BLaER1 (cell line): ENCODE measurements at regions not wholly inside any gene's neighbourhood (a gene's known extent, or its start where the extent isn't known, plus 50 kb on each side); places are given as distances from the start of the nearest gene placed in this dataset.

Experiments used
- H3K27ac ChIP-seq: shearing (Covaris generic); formaldehyde crosslinking; 2 replicates; pipeline ENCODE4 v1.8.1; 2022
- H3K27me3 ChIP-seq: shearing (Covaris generic); formaldehyde crosslinking; 2 replicates; pipeline ENCODE4 v1.8.1; 2022
- H3K36me3 ChIP-seq: shearing (Covaris generic); formaldehyde crosslinking; 2 replicates; pipeline ENCODE4 v1.8.1; 2022
- H3K4me1 ChIP-seq: shearing (Covaris generic); formaldehyde crosslinking; 2 replicates; pipeline ENCODE4 v1.8.1; 2022
- H3K4me2 ChIP-seq: shearing (Covaris generic); formaldehyde crosslinking; 2 replicates; pipeline ENCODE4 v1.8.1; 2022
- H3K4me3 ChIP-seq: shearing (Covaris generic); formaldehyde crosslinking; 2 replicates; pipeline ENCODE4 v1.8.1; 2022
- H3K9ac ChIP-seq: shearing (Covaris generic); formaldehyde crosslinking; 2 replicates; pipeline ENCODE4 v1.8.1; 2022
- H3K9me3 ChIP-seq: shearing (Covaris generic); formaldehyde crosslinking; 2 replicates; pipeline ENCODE4 v1.8.1; 2022
- H4K20me1 ChIP-seq: shearing (Covaris generic); formaldehyde crosslinking; 2 replicates; pipeline ENCODE4 v1.8.1; 2022
- Cebpa-rat ChIP-seq: shearing (Covaris generic); IDR thresholded peaks from 2 replicates; pipeline ENCODE4 v1.8.1; 2022

DNA sequence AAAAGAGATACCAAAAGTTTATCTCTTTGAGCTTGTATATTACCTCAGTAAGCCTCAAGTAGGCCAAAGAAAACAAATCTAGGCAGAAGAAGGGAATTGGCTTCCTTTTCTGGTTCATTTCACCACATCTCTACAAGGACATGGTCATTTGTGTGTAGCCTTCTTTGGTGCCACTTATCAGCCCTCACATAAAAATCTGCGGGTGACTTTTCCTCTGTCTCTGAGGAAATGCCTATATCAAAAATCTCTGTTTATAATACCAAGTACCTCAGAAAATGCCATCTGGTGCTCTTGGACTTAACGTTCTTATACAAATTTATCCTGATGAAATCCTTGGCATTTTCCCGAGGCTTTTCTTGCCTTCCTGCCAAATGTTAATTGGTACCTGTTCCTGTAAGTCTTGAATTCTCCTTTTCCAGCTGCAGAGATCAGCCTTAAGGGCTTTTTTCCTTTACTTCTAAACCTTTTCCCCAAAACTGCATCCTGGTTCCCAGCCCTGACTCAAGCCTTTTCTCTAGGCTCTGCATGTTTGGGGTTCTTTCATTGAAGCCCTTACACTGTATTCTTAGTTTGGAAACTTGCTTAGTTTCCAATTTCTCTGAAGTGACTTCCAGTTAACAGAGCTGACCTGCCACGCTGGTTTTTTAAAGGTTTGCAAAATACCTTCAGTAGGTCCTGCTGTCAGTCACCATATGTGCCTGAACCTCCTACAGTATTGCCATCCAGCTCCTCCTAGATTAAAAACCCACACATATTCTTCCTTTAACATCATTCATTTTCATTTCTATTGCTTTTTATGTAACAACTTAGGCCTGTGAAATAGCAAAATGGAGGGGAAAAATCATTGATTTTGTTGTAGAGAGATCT is 191.2 kb upstream of the PREP start:
- Histone ChIP-seq H3K36me3 (no peaks in the 10 kb centered on the region), H3K9me3 (peaks cover 6% of the 10 kb centered on the region), H3K27me3 (no peaks in the 10 kb centered on the region), H3K27ac (no peak overlapping the region), H3K4me1 (peaks cover under 1% of the 10 kb centered on the region; the same call in 1 of the 2 replicates), H3K9ac (no peak overlapping the region), H3K4me2 (no peak overlapping the region), H4K20me1 (no peaks in the 10 kb centered on the region), H3K4me3 (no peak overlapping the region)
- TF ChIP-seq Cebpa-rat, result no peak

DNA sequence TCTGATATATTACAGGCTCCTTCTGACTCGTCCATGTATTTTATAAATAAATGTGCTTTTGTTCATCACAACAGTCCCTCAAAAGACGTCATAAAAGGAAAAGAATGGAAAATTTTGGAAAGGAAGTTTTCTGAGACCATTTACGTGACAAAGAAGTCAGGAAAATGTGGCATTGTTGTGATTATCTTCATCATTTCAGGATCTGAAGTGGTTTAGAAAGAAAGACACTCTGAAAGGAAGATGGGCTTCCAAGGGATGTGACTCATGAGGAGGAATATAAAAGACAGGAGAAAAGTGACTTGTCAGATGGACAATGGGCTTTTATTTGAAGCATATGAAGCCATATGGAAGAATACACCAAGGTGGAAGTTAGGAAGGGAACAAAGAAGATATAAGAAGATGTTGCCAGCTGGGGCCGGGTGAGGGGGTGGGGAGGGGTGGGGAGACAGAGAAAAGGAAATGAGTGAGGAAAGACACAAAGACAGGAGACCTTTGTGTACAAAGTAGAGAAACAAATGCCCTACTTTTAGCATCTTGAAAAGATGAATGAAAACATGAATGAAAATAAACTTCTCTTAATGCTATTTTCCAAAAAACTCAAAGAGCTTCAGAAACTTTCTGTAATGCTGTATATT is 190.3 kb upstream of the PREP start:
- Histone ChIP-seq H3K27ac (no peak overlapping the region), H3K9ac (no peak overlapping the region), H3K4me1 (peaks cover 9% of the 10 kb centered on the region), H3K9me3 (peaks cover 3% of the 10 kb centered on the region), H3K4me3 (no peak overlapping the region), H3K4me2 (no peak overlapping the region), H4K20me1 (no peaks in the 10 kb centered on the region), H3K36me3 (no peaks in the 10 kb centered on the region), H3K27me3 (no peaks in the 10 kb centered on the region)
- TF ChIP-seq Cebpa-rat, result no peak

DNA sequence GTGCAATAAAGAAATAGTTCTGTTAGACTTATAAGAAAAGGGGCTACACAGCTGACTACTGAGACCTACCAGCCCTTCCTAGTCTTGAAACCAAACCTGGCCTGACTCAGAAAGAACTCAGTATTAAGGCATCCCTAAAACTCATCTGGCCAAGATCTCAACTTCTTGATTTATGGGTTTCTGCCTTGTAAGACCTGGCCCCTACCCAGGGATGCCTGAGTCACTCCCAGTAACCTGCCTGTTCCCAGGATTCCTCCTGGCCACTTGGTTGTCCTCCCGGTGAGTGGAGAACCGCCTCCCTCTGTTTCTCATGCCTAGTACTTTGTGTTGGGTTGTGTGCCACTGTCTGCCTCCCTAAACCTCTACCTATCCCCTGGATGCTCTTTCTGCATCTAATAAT is 189.4 kb upstream of the PREP start:
- H3K4me2 ChIP-seq, result no peak overlapping the region
- H3K27ac ChIP-seq, result no peak overlapping the region
- H3K27me3 ChIP-seq, result no peaks in the 10 kb centered on the region
- no peak overlapping the region for H3K9ac ChIP-seq
- no peaks in the 10 kb centered on the region for H3K36me3 ChIP-seq
- TF ChIP-seq Cebpa-rat, result no peak
- no peaks in the 10 kb centered on the region for H4K20me1 ChIP-seq
- no peak overlapping the region for H3K4me3 ChIP-seq
- peaks cover 17% of the 10 kb centered on the region for H3K4me1 ChIP-seq
- no peaks in the 10 kb centered on the region for H3K9me3 ChIP-seq

DNA sequence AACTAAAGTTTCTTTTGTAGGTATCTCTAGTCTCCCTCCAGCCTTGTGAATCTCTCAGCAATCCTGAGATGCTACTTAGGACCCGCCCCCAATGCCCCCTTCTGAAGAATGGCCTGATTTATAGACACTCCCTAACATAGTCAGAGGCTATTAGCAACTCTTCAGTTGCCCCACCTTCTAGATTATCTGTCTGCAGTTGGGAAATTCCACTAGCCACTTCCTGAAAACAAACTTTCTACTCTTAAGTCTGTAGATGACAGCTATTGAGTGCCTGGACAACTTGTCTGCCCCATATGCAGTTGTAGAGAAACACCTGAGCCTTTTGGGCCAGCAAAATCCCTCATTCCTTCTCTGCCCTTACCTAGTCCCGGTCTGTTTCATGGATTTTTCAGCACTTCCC is 188.2 kb upstream of the PREP start:
- H3K9me3 ChIP-seq, result no peaks in the 10 kb centered on the region
- H3K4me3 ChIP-seq, result no peak overlapping the region
- no peaks in the 10 kb centered on the region for H3K36me3 ChIP-seq
- H3K4me1 ChIP-seq, result peaks cover 20% of the 10 kb centered on the region
- no peaks in the 10 kb centered on the region for H3K27me3 ChIP-seq
- no peak overlapping the region for H3K4me2 ChIP-seq
- no peak for TF ChIP-seq Cebpa-rat
- H4K20me1 ChIP-seq, result no peaks in the 10 kb centered on the region
- no peak overlapping the region for H3K27ac ChIP-seq
- no peak overlapping the region for H3K9ac ChIP-seq

DNA sequence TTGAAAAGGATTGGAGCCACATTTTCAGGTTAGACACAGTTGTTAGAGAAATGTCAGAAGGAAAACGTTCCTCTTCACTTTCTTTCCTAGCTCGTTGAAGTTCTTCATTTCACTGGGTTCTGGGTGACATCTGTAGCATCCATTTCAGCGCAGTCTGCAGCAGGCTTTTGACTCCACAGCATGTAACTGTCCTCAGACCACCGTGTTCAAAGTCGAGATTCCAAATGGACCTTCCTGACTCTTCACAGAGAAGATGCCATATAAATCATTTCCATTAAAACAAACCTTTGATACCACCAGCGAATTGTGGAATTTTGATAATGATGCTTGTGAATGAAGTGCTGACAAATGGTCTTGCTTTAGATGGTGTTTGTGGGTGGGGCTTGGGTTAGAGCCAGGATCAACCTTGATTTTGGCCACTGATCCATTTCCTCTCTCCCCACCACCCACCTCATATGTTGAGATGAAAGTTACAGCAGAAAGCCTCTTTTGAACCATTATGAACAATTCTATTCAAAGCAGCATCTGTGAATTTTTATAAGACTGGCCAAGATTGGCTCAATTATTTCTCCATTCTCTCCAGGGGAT is 185.3 kb upstream of the PREP start:
- Histone ChIP-seq H3K27me3 (no peaks in the 10 kb centered on the region), H4K20me1 (no peaks in the 10 kb centered on the region), H3K4me1 (peaks cover 20% of the 10 kb centered on the region), H3K36me3 (no peaks in the 10 kb centered on the region), H3K4me3 (peak overlapping the region; percentile 49; the same call in 1 of the 2 replicates), H3K4me2 (peak overlapping the region; percentile 78), H3K9ac (no peak overlapping the region), H3K9me3 (no peaks in the 10 kb centered on the region), H3K27ac (peak overlapping the region; percentile 19; the same call in 1 of the 2 replicates)
- no peak for TF ChIP-seq Cebpa-rat

DNA sequence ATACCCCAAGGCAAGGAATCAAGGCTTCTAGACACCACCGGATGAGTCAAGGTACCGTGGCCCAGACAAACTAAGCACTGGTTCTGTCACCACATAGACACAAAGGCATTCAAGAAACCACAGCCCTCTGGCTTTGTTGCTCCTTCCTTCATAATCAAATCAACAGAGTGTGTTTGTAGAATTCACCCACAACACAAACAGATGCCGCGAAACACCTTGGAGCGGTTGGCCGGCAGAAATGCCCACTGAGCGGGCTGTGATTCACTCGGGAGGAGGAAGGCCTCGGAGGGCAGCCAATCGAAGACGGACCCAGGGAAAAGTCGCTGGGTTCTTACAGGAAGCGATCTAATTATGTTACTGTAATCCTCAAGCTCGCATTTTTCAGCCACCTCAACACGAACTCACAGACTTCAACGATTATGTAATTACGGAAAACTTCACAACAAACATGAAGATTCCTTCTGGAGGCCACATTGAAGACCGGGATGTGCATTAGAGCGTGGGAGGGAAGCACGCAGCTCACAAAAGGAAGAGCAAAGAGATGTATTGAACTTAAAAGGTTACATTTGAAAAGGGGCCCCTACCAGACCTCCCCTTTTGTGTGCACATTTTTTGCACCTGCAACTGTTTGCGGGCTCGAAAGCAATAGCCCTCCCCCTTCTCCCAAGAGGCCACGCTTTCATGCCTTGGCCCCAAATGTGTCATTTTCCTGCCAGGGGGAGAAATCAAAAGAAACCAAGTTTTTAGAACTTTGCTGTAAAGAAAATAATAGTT is 184.7 kb upstream of the PREP start:
- Histone ChIP-seq H4K20me1 (no peaks in the 10 kb centered on the region), H3K27me3 (no peaks in the 10 kb centered on the region), H3K36me3 (no peaks in the 10 kb centered on the region), H3K9me3 (no peaks in the 10 kb centered on the region), H3K4me1 (peaks cover 20% of the 10 kb centered on the region), H3K9ac (no peak overlapping the region), H3K27ac (peak overlapping the region; percentile 19; the same call in 1 of the 2 replicates), H3K4me2 (peak overlapping the region; percentile 78), H3K4me3 (peak overlapping the region; percentile 49)
- no peak for TF ChIP-seq Cebpa-rat

DNA sequence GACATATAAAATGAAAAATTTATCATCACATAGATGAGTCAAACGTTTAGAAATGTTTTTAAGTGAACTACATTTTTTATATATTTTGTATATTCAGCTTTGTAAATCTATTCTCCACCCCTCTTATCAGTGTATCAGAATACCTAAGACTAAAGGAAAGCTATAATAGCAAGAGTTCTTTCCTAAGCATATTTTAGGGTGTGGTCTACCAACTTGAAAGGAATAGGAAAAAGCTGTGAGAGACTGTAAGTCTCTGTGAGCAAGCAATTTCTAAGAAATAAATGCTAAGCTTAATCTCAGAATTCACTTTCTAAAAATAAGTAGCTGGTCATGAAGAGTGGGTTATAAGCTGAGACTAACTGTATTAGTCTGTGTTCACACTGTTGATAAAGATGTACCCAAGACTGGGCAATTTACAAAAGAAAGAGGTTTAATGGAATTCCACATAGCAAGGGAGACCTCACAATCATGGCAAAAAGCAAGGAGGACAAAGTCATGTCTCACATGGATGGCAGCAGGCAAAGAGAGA is 175.4 kb upstream of the PREP start:
- Histone ChIP-seq H3K9me3 (no peaks in the 10 kb centered on the region), H3K4me1 (no peaks in the 10 kb centered on the region), H3K36me3 (no peaks in the 10 kb centered on the region), H3K4me3 (no peak overlapping the region), H3K27me3 (no peaks in the 10 kb centered on the region), H3K4me2 (no peak overlapping the region), H3K9ac (no peak overlapping the region), H3K27ac (no peak overlapping the region), H4K20me1 (no peaks in the 10 kb centered on the region)
- TF ChIP-seq Cebpa-rat, result no peak

DNA sequence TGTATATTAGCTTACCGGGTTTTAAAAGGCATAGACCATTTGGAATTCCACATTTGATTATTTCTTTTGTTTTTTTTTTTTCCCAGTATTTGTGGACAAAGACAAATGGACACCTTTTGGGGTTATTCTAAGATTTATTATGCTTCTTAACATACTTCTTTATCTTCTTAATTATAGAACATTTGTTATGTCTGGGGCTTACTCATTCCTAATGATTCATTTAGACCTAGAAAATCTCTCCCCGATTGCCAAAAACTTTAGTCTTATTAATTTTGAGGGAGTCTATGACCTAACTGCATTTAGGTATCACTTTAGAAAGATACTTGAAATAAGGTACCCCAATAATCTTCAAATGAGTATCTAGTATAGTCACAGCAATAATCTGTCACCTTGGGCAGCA is 170.7 kb upstream of the PREP start:
- Histone ChIP-seq H4K20me1 (no peaks in the 10 kb centered on the region), H3K36me3 (no peaks in the 10 kb centered on the region), H3K4me2 (no peak overlapping the region), H3K27me3 (no peaks in the 10 kb centered on the region), H3K9ac (no peak overlapping the region), H3K4me3 (no peak overlapping the region), H3K27ac (no peak overlapping the region), H3K9me3 (no peaks in the 10 kb centered on the region), H3K4me1 (no peaks in the 10 kb centered on the region)
- no peak for TF ChIP-seq Cebpa-rat

DNA sequence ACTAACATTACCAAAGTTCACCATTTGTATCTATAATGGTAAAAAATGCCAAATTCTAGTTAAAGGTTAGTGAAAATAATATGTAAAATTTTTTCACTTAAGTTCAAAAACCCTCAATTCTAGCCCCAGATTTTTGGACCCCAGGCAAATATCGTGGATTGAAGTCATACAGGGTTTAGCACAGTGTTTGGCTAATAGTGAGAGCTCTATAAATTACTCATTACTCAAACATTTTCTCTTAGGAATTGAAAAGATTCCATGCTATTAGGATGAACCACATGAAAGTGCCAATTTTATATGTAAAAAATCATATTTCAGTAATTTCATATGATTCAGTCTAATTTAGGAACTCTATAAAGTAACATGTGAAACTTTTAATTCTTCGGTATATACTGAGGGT is 170.3 kb upstream of the PREP start:
- Histone ChIP-seq H3K27ac (no peak overlapping the region), H3K4me3 (no peak overlapping the region), H3K9me3 (no peaks in the 10 kb centered on the region), H3K36me3 (no peaks in the 10 kb centered on the region), H4K20me1 (no peaks in the 10 kb centered on the region), H3K9ac (no peak overlapping the region), H3K4me1 (no peaks in the 10 kb centered on the region), H3K27me3 (no peaks in the 10 kb centered on the region), H3K4me2 (no peak overlapping the region)
- no peak for TF ChIP-seq Cebpa-rat
